ENCODE measurements at regions not wholly inside any gene's neighbourhood (a gene's known extent, or its start where the extent isn't known, plus 50 kb on each side); places are given as distances from the start of the nearest gene placed in this dataset.

DNA sequence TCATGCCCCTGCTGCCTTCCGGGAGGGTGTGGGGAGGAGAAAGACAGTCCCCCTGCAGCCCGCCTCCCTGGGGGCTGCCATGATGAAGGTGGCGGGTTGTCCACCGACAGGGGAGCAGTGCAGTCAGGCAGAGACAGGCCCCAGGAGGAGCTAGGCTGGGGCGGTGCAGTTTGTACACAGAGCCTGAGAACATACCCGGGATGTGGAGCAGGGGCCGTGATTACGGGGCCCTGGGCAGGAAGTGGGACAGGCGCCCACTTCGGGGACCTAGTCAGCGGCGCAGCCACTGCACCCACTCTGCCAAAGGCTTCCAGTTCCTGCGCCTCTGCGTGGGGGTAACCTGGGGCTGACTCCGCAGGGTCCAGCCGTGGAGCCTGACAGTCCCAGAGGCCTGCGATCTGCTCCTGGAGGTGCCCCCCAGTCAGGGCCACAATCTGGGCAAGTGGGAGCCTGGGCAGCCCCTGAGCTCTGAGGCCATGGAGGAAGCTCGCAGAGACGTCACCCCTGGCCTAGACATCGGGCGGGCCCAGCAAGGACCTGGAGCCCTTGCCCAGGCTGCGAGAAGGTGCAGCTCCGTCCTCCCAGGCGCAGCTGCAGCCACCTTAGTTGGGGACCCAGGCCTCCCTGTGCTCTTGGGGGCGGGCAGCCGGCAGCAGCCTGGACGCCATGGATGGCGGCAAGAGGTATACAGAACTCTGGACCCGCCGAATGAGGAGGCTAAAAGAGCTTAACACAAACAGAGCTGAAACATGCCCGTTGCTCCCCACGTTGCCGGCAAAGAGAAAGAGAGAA is 1356.8 kb downstream of the XPNPEP1 start:
- TF ChIP-seq POLR2A (IDR thresholded peaks at IDR 0.05; ENCODE audit: control extremely low read depth in 1 of 2, low read depth in 2 of 2, low read length in 2 of 2) (no peak), POLR2AphosphoS5 (IDR thresholded peaks at IDR 0.05; ENCODE audit: low read depth, low read length) (no peak), ASH2L (IDR thresholded peaks at IDR 0.05; ENCODE audit: low read length) (no peak), JUND (IDR thresholded peaks at IDR 0.05; ENCODE audit: low read length) (no peak), TAF1 (IDR thresholded peaks at IDR 0.05; ENCODE audit: low read depth, low read length) (no peak)
- TF ChIP-seq, protein P1, sequence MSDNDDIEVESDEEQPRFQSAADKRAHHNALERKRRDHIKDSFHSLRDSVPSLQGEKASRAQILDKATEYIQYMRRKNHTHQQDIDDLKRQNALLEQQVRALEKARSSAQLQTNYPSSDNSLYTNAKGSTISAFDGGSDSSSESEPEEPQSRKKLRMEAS (IDR thresholded peaks at IDR 0.05), result no peak
- TF ChIP-seq, protein P2, sequence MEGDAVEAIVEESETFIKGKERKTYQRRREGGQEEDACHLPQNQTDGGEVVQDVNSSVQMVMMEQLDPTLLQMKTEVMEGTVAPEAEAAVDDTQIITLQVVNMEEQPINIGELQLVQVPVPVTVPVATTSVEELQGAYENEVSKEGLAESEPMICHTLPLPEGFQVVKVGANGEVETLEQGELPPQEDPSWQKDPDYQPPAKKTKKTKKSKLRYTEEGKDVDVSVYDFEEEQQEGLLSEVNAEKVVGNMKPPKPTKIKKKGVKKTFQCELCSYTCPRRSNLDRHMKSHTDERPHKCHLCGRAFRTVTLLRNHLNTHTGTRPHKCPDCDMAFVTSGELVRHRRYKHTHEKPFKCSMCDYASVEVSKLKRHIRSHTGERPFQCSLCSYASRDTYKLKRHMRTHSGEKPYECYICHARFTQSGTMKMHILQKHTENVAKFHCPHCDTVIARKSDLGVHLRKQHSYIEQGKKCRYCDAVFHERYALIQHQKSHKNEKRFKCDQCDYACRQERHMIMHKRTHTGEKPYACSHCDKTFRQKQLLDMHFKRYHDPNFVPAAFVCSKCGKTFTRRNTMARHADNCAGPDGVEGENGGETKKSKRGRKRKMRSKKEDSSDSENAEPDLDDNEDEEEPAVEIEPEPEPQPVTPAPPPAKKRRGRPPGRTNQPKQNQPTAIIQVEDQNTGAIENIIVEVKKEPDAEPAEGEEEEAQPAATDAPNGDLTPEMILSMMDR (IDR thresholded peaks at IDR 0.05; ENCODE audit: control extremely low read depth in 1 of 3, insufficient read depth in 1 of 3, low read depth in 1 of 3, low read length in 3 of 3), result no peak
- TF ChIP-seq, protein P3, sequence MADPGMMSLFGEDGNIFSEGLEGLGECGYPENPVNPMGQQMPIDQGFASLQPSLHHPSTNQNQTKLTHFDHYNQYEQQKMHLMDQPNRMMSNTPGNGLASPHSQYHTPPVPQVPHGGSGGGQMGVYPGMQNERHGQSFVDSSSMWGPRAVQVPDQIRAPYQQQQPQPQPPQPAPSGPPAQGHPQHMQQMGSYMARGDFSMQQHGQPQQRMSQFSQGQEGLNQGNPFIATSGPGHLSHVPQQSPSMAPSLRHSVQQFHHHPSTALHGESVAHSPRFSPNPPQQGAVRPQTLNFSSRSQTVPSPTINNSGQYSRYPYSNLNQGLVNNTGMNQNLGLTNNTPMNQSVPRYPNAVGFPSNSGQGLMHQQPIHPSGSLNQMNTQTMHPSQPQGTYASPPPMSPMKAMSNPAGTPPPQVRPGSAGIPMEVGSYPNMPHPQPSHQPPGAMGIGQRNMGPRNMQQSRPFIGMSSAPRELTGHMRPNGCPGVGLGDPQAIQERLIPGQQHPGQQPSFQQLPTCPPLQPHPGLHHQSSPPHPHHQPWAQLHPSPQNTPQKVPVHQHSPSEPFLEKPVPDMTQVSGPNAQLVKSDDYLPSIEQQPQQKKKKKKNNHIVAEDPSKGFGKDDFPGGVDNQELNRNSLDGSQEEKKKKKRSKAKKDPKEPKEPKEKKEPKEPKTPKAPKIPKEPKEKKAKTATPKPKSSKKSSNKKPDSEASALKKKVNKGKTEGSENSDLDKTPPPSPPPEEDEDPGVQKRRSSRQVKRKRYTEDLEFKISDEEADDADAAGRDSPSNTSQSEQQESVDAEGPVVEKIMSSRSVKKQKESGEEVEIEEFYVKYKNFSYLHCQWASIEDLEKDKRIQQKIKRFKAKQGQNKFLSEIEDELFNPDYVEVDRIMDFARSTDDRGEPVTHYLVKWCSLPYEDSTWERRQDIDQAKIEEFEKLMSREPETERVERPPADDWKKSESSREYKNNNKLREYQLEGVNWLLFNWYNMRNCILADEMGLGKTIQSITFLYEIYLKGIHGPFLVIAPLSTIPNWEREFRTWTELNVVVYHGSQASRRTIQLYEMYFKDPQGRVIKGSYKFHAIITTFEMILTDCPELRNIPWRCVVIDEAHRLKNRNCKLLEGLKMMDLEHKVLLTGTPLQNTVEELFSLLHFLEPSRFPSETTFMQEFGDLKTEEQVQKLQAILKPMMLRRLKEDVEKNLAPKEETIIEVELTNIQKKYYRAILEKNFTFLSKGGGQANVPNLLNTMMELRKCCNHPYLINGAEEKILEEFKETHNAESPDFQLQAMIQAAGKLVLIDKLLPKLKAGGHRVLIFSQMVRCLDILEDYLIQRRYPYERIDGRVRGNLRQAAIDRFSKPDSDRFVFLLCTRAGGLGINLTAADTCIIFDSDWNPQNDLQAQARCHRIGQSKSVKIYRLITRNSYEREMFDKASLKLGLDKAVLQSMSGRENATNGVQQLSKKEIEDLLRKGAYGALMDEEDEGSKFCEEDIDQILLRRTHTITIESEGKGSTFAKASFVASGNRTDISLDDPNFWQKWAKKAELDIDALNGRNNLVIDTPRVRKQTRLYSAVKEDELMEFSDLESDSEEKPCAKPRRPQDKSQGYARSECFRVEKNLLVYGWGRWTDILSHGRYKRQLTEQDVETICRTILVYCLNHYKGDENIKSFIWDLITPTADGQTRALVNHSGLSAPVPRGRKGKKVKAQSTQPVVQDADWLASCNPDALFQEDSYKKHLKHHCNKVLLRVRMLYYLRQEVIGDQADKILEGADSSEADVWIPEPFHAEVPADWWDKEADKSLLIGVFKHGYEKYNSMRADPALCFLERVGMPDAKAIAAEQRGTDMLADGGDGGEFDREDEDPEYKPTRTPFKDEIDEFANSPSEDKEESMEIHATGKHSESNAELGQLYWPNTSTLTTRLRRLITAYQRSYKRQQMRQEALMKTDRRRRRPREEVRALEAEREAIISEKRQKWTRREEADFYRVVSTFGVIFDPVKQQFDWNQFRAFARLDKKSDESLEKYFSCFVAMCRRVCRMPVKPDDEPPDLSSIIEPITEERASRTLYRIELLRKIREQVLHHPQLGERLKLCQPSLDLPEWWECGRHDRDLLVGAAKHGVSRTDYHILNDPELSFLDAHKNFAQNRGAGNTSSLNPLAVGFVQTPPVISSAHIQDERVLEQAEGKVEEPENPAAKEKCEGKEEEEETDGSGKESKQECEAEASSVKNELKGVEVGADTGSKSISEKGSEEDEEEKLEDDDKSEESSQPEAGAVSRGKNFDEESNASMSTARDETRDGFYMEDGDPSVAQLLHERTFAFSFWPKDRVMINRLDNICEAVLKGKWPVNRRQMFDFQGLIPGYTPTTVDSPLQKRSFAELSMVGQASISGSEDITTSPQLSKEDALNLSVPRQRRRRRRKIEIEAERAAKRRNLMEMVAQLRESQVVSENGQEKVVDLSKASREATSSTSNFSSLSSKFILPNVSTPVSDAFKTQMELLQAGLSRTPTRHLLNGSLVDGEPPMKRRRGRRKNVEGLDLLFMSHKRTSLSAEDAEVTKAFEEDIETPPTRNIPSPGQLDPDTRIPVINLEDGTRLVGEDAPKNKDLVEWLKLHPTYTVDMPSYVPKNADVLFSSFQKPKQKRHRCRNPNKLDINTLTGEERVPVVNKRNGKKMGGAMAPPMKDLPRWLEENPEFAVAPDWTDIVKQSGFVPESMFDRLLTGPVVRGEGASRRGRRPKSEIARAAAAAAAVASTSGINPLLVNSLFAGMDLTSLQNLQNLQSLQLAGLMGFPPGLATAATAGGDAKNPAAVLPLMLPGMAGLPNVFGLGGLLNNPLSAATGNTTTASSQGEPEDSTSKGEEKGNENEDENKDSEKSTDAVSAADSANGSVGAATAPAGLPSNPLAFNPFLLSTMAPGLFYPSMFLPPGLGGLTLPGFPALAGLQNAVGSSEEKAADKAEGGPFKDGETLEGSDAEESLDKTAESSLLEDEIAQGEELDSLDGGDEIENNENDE (IDR thresholded peaks at IDR 0.05; ENCODE audit: insufficient replicate concordance, low read length), result no peak
